H9 (cell line): ENCODE measurements at regions not wholly inside any gene's neighbourhood (a gene's known extent, or its start where the extent isn't known, plus 50 kb on each side); places are given as distances from the start of the nearest gene placed in this dataset.

Experiments used
- DNase-seq: peaks from one replicate; pipeline ENCODE4 v3.0.0-alpha.2; 2017
- H2AFZ ChIP-seq: one replicate; pipeline ENCODE4 v1.6.1; 2013; ENCODE audit warnings: mild to moderate bottlenecking, low read length, control low read depth, moderate library complexity
- H2AK5ac ChIP-seq: 2 replicates; pipeline ENCODE4 v1.6.1; 2013; ENCODE audit warnings: low read length, control low read depth, mixed read lengths; ENCODE audit not compliant: insufficient read length
- H2BK120ac ChIP-seq: one replicate; pipeline ENCODE4 v1.6.1; 2013; ENCODE audit warnings: low read depth, mild to moderate bottlenecking, low read length, control low read depth, inconsistent platforms; ENCODE audit not compliant: poor library complexity, severe bottlenecking
- H2BK12ac ChIP-seq: 2 replicates; pipeline ENCODE4 v1.6.1; 2013; ENCODE audit warnings: low read length, control low read depth, mixed read lengths, low read depth; ENCODE audit not compliant: insufficient read length
- H2BK15ac ChIP-seq: 2 replicates; pipeline ENCODE4 v1.6.1; 2013; ENCODE audit warnings: low read depth, low read length, control low read depth
- H2BK20ac ChIP-seq: one replicate; pipeline ENCODE4 v1.6.1; 2013; ENCODE audit warnings: low read depth, mild to moderate bottlenecking, low read length, control low read depth, inconsistent platforms; ENCODE audit not compliant: poor library complexity, severe bottlenecking
- H2BK5ac ChIP-seq: 2 replicates; pipeline ENCODE4 v1.6.1; 2013; ENCODE audit warnings: low read length, control low read depth, mixed read lengths; ENCODE audit not compliant: insufficient read length
- H3K14ac ChIP-seq: 2 replicates; pipeline ENCODE4 v1.6.1; 2013; ENCODE audit warnings: low read length, control low read depth; ENCODE audit not compliant: insufficient read depth
- H3K18ac ChIP-seq: 2 replicates; pipeline ENCODE4 v1.6.1; 2013; ENCODE audit warnings: low read depth, mild to moderate bottlenecking, mixed read lengths, low read length, control low read depth; ENCODE audit not compliant: insufficient read length
- H3K23ac ChIP-seq: 2 replicates; pipeline ENCODE4 v1.6.1; 2013; ENCODE audit warnings: low read length, control low read depth, mixed read lengths, low read depth; ENCODE audit not compliant: insufficient read length
- H3K23me2 ChIP-seq: 2 replicates; pipeline ENCODE4 v1.6.1; 2013; ENCODE audit warnings: low read depth, mild to moderate bottlenecking, mixed read lengths, low read length, control low read depth; ENCODE audit not compliant: insufficient read length, poor library complexity, severe bottlenecking
- H3K27ac ChIP-seq: 2 replicates; pipeline ENCODE4 v1.5.1; 2013; ENCODE audit warnings: low read length, control low read depth, mixed read lengths, low read depth; ENCODE audit not compliant: insufficient read length
- H3K27me3 ChIP-seq: 2 replicates; pipeline ENCODE4 v1.6.1; 2013; ENCODE audit warnings: low read length, control low read depth, inconsistent platforms; ENCODE audit not compliant: insufficient read depth
- H3K4ac ChIP-seq: 2 replicates; pipeline ENCODE4 v1.6.1; 2013; ENCODE audit warnings: low read depth, mild to moderate bottlenecking, control low read depth, inconsistent platforms, low read length, moderate library complexity
- H3K4me1 ChIP-seq: 2 replicates; pipeline ENCODE4 v1.6.1; 2013; ENCODE audit warnings: low read length, control low read depth, inconsistent platforms; ENCODE audit not compliant: insufficient read depth
- H3K4me2 ChIP-seq: 2 replicates; pipeline ENCODE4 v1.6.1; 2013; ENCODE audit warnings: low read length, control low read depth, mixed read lengths; ENCODE audit not compliant: insufficient read length, insufficient read depth
- H3K56ac ChIP-seq: 2 replicates; pipeline ENCODE4 v1.6.1; 2013; ENCODE audit warnings: low read depth, mild to moderate bottlenecking, mixed read lengths, low read length, control low read depth; ENCODE audit not compliant: insufficient read length
- H3K79me1 ChIP-seq: 2 replicates; pipeline ENCODE4 v1.6.1; 2013; ENCODE audit warnings: low read depth, mild to moderate bottlenecking, moderate library complexity, low read length, control low read depth, inconsistent platforms; ENCODE audit not compliant: insufficient read depth, poor library complexity, severe bottlenecking
- H3K79me2 ChIP-seq: 2 replicates; pipeline ENCODE4 v1.6.1; 2013; ENCODE audit warnings: low read length, control low read depth, inconsistent platforms; ENCODE audit not compliant: insufficient read depth
- H3K9ac ChIP-seq: 2 replicates; pipeline ENCODE4 v1.6.1; 2013; ENCODE audit warnings: low read length, control low read depth, mixed read lengths; ENCODE audit not compliant: insufficient read length; ENCODE audit errors: extremely low read depth
- H3K9me3 ChIP-seq: one replicate; pipeline ENCODE4 v1.6.1; 2013; ENCODE audit warnings: low read depth, low read length, inconsistent platforms; ENCODE audit not compliant: control insufficient read depth
- H3T11ph ChIP-seq: one replicate; pipeline ENCODE4 v1.6.1; 2013; ENCODE audit warnings: mild to moderate bottlenecking, low read length, control low read depth, inconsistent platforms
- H4K20me1 ChIP-seq: one replicate; pipeline ENCODE4 v1.6.1; 2013; ENCODE audit not compliant: control insufficient read depth, insufficient read length, insufficient read depth
- H4K5ac ChIP-seq: 2 replicates; pipeline ENCODE4 v1.6.1; 2013; ENCODE audit warnings: low read depth, mild to moderate bottlenecking, mixed read lengths, low read length, control low read depth; ENCODE audit not compliant: insufficient read length
- H4K8ac ChIP-seq: replicated peaks from 2 replicates; pipeline ENCODE4 v1.6.1; 2013; ENCODE audit warnings: low read length, control low read depth, mixed read lengths, low read depth; ENCODE audit not compliant: insufficient read length
- H4K91ac ChIP-seq: 2 replicates; pipeline ENCODE4 v1.6.1; 2013; ENCODE audit warnings: low read depth, mild to moderate bottlenecking, moderate library complexity, mixed read lengths, low read length, control low read depth; ENCODE audit not compliant: insufficient read length
- H3K27ac Mint-ChIP-seq, 3 experiments: 2 replicates in 2 of 3; 3 replicates in 1 of 3; pipeline ENCODE4 v1.8.0; 2020 to 2021; ENCODE audit warnings: mixed read lengths in 3 of 3, mild to moderate bottlenecking in 1 of 3, moderate library complexity in 1 of 3
- H3K27me3 Mint-ChIP-seq: 2 replicates; pipeline ENCODE4 v1.8.0; 2021; ENCODE audit warnings: low read depth, mild to moderate bottlenecking, moderate library complexity, mixed read lengths
- H3K36me3 Mint-ChIP-seq, 3 experiments: 2 replicates in 2 of 3; 3 replicates in 1 of 3; pipeline ENCODE4 v1.8.0; 2020 to 2021; ENCODE audit warnings: low read depth in 3 of 3, mixed read lengths in 3 of 3; ENCODE audit not compliant: insufficient read depth in 1 of 3
- H3K4me1 Mint-ChIP-seq, 2 experiments: 2 replicates each; pipeline ENCODE4 v1.8.0; 2020; ENCODE audit warnings: mixed read lengths in 2 of 2
- H3K4me3 Mint-ChIP-seq, 2 experiments: 2 replicates in 1 of 2; 3 replicates in 1 of 2; pipeline ENCODE4 v1.8.0; 2020 to 2021; ENCODE audit warnings: mild to moderate bottlenecking in 2 of 2, mixed read lengths in 2 of 2, moderate library complexity in 1 of 2
- H3K9me3 Mint-ChIP-seq, 2 experiments: 2 replicates in 1 of 2; 3 replicates in 1 of 2; pipeline ENCODE4 v1.8.0; 2020; ENCODE audit warnings: mild to moderate bottlenecking in 2 of 2, mixed read lengths in 2 of 2, moderate library complexity in 1 of 2
- WGBS: extraction: QIAGEN DNeasy Blood & Tissue Kit; methylation state at CpG from one replicate; pipeline ENCODE4 v1.1.7; 2013; ENCODE audit warnings: missing lambda C conversion rate, low lambda C conversion rate, mixed read lengths; ENCODE audit not compliant: insufficient read length; ENCODE audit errors: extremely low coverage; 5-methylcytosine and 5-hydroxymethylcytosine counted together
- TF ChIP-seq, protein P1 (sequence below): fragments of 200-600 bp; sonication (generic); conservative IDR thresholded peaks from 3 replicates; pipeline ENCODE4 v1.8.0; 2021; ENCODE audit warnings: antibody characterized with exemption, mild to moderate bottlenecking

DNA sequence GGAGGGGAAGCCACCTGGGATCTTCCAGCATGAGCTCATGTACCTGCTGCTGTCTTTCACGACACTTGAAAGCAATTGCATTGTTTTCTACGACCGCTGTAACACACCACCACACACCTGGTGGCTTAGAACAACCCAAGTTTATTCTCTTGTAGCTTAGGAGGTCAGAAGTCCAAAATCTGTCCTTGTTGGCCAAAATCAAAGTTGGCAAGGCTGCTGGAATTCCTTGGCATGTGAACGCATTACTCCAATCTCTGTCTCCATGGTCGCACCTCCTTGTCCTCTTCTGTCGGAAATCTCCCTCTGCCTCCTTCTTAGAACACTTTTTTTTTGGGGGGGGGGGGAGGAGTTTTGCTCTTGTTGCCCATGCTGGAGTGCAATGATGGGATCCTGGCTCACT lies 305.7 kb downstream of the BAMBI start:
- Histone ChIP-seq H2BK20ac (no peak overlapping the region), H3K79me2 (no peaks in the 10 kb centered on the region), H4K91ac (no peak overlapping the region), H3K23me2 (no peaks in the 10 kb centered on the region), H3T11ph (no peak overlapping the region), H3K4me2 (no peak overlapping the region), H3K27ac (no peak overlapping the region), H3K27me3 (no peaks in the 10 kb centered on the region; the same call in 1 of the 2 replicates), H2AFZ (no peak overlapping the region), H4K8ac (no peak overlapping the region), H2BK15ac (no peak overlapping the region), H2AK5ac (no peak overlapping the region), H2BK5ac (no peak overlapping the region), H4K20me1 (no peaks in the 10 kb centered on the region), H3K79me1 (no peaks in the 10 kb centered on the region), H2BK120ac (no peak overlapping the region), H3K4ac (no peak overlapping the region), H3K14ac (no peak overlapping the region), H3K23ac (no peak overlapping the region), H3K4me1 (no peaks in the 10 kb centered on the region), H2BK12ac (no peak overlapping the region), H3K18ac (no peak overlapping the region), H3K56ac (no peak overlapping the region), H3K9me3 (no peaks in the 10 kb centered on the region), H3K9ac (no peak overlapping the region), H4K5ac (no peak overlapping the region)
- no peak for DNase-seq
- no CpG with 5 or more reads among the region's 6 CpGs for WGBS
- no peak overlapping the region for H3K4me3 Mint-ChIP-seq
- H3K36me3 Mint-ChIP-seq: no peaks in the 10 kb centered on the region
- H3K4me1 Mint-ChIP-seq: peaks cover 4 to 8% of the 10 kb centered on the region in 2 experiments; a peak in 3 of 4 replicates
- no peak overlapping the region for H3K27ac Mint-ChIP-seq
- TF ChIP-seq, protein P1, sequence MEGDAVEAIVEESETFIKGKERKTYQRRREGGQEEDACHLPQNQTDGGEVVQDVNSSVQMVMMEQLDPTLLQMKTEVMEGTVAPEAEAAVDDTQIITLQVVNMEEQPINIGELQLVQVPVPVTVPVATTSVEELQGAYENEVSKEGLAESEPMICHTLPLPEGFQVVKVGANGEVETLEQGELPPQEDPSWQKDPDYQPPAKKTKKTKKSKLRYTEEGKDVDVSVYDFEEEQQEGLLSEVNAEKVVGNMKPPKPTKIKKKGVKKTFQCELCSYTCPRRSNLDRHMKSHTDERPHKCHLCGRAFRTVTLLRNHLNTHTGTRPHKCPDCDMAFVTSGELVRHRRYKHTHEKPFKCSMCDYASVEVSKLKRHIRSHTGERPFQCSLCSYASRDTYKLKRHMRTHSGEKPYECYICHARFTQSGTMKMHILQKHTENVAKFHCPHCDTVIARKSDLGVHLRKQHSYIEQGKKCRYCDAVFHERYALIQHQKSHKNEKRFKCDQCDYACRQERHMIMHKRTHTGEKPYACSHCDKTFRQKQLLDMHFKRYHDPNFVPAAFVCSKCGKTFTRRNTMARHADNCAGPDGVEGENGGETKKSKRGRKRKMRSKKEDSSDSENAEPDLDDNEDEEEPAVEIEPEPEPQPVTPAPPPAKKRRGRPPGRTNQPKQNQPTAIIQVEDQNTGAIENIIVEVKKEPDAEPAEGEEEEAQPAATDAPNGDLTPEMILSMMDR: no peak
- no peaks in the 10 kb centered on the region for H3K9me3 Mint-ChIP-seq
- no peaks in the 10 kb centered on the region for H3K27me3 Mint-ChIP-seq
